ENCODE measurements at regions not wholly inside any gene's neighbourhood (a gene's known extent, or its start where the extent isn't known, plus 50 kb on each side); places are given as distances from the start of the nearest gene placed in this dataset.

DNA sequence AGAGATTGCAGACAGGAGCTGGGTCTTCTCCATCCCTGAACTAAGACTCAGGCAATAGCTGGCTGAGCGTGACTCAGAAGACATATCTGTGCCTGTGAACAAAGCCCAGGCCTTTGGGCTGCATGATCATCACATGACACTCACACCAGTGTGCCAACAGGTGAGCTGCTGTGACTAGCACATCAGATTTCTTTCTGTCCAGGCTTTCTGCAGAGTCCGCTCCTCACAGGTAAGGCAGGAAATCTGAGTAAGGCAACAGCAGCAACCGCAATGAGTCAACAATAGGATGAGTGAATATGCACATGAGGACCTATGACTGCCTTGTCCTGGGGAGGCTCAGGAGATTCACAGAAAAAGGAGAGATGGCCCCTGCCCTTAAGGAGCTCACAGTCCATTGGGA is 293.6 kb downstream of the ACTL7B start:
- TF ChIP-seq, protein P1, sequence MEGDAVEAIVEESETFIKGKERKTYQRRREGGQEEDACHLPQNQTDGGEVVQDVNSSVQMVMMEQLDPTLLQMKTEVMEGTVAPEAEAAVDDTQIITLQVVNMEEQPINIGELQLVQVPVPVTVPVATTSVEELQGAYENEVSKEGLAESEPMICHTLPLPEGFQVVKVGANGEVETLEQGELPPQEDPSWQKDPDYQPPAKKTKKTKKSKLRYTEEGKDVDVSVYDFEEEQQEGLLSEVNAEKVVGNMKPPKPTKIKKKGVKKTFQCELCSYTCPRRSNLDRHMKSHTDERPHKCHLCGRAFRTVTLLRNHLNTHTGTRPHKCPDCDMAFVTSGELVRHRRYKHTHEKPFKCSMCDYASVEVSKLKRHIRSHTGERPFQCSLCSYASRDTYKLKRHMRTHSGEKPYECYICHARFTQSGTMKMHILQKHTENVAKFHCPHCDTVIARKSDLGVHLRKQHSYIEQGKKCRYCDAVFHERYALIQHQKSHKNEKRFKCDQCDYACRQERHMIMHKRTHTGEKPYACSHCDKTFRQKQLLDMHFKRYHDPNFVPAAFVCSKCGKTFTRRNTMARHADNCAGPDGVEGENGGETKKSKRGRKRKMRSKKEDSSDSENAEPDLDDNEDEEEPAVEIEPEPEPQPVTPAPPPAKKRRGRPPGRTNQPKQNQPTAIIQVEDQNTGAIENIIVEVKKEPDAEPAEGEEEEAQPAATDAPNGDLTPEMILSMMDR (IDR thresholded peaks at IDR 0.05) = no peak
- TF ChIP-seq POLR2A (IDR thresholded peaks at IDR 0.05) (no peak), POLR2AphosphoS5 (IDR thresholded peaks at IDR 0.05) (no peak)
